ENCODE measurements at regions not wholly inside any gene's neighbourhood (a gene's known extent, or its start where the extent isn't known, plus 50 kb on each side); places are given as distances from the start of the nearest gene placed in this dataset.

DNA sequence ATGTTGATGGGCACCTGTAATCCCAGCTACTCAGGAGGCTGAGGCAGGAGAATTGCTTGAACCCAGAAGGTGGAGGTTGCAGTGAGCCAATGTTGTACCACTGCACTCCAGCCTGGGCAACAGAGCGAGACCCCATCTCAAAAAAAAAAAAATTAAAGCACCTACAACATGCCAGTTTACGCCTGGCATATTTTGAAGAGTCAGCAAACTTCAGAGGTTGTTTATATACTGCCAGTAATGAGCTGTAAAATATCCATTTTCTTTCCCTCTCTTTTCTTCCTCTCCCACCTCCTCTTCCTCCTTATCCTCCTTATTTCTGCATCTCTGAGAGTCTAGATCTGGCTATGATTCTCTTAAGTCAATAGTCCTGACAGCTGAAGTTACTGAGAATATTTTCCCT is 556.5 kb upstream of the LARGE1 start:
- H3K9me3 ChIP-seq (ENCODE audit: control insufficient read depth in 2 of 3, insufficient read depth in 1 of 3, low read length in 3 of 3): peaks cover 0 to 5% (median 0%) of the 10 kb centered on the region in 3 donors
- H3K4me1 ChIP-seq (ENCODE audit: control insufficient read depth in 2 of 3, insufficient read depth in 2 of 3, low read depth in 1 of 3, low read length in 3 of 3): no peaks in the 10 kb centered on the region
- no peak overlapping the region for H3K27ac ChIP-seq (ENCODE audit: low read depth in 2 of 2, low read length in 2 of 2)
- no peaks in the 10 kb centered on the region for H3K27me3 ChIP-seq (ENCODE audit: control insufficient read depth, insufficient read depth, low read length)
- TF ChIP-seq, protein P1, sequence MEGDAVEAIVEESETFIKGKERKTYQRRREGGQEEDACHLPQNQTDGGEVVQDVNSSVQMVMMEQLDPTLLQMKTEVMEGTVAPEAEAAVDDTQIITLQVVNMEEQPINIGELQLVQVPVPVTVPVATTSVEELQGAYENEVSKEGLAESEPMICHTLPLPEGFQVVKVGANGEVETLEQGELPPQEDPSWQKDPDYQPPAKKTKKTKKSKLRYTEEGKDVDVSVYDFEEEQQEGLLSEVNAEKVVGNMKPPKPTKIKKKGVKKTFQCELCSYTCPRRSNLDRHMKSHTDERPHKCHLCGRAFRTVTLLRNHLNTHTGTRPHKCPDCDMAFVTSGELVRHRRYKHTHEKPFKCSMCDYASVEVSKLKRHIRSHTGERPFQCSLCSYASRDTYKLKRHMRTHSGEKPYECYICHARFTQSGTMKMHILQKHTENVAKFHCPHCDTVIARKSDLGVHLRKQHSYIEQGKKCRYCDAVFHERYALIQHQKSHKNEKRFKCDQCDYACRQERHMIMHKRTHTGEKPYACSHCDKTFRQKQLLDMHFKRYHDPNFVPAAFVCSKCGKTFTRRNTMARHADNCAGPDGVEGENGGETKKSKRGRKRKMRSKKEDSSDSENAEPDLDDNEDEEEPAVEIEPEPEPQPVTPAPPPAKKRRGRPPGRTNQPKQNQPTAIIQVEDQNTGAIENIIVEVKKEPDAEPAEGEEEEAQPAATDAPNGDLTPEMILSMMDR (IDR thresholded peaks at IDR 0.05; ENCODE audit: borderline replicate concordance, extremely low read depth, insufficient read depth): no peak
- no peak overlapping the region for H3K4me3 ChIP-seq (ENCODE audit: low read length in 3 of 3)
- no peak for DNase-seq
- no peak overlapping the region for H3K9ac ChIP-seq (ENCODE audit: low read length in 3 of 3)
- no peaks in the 10 kb centered on the region for H3K36me3 ChIP-seq (ENCODE audit: control insufficient read depth in 2 of 3, insufficient read depth in 3 of 3, low read length in 3 of 3)
- FAIRE-seq: no peak
- intact Hi-C loops (cut with DNase I): no loop called here

DNA sequence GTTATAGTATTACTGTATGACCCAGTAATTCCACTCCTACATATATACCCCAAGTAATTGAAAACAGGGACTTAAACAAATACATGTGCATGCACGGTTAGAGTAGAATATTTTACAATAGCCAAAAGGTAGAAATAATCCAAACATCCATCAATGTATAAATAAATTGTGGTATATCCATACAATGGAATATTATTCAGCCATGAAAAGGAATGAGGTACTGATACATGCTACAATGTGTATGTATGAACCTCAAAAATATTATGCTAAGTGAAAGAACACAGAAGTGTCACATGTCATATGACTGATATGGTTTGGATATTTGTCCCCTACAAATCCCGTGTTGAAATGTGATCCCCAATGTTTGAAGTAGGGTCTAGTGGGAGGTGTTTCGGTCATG is 560.8 kb upstream of the LARGE1 start:
- DNase-seq (no peak), FAIRE-seq (no peak)
- Histone ChIP-seq H3K36me3 (ENCODE audit: control insufficient read depth in 2 of 3, insufficient read depth in 3 of 3, low read length in 3 of 3) (no peaks in the 10 kb centered on the region), H3K27me3 (ENCODE audit: control insufficient read depth, insufficient read depth, low read length) (no peaks in the 10 kb centered on the region), H3K9me3 (ENCODE audit: control insufficient read depth in 2 of 3, insufficient read depth in 1 of 3, low read length in 3 of 3) (peaks cover 0 to 5% (median 0%) of the 10 kb centered on the region in 3 donors), H3K9ac (ENCODE audit: low read length in 3 of 3) (no peak overlapping the region), H3K4me1 (ENCODE audit: control insufficient read depth in 2 of 3, insufficient read depth in 2 of 3, low read depth in 1 of 3, low read length in 3 of 3) (no peaks in the 10 kb centered on the region), H3K27ac (ENCODE audit: low read depth in 2 of 2, low read length in 2 of 2) (no peak overlapping the region), H3K4me3 (ENCODE audit: low read length in 3 of 3) (no peak overlapping the region)
- TF ChIP-seq, protein P1 (IDR thresholded peaks at IDR 0.05; ENCODE audit: borderline replicate concordance, extremely low read depth, insufficient read depth): no peak
- intact Hi-C loops (cut with DNase I): no loop called here

DNA sequence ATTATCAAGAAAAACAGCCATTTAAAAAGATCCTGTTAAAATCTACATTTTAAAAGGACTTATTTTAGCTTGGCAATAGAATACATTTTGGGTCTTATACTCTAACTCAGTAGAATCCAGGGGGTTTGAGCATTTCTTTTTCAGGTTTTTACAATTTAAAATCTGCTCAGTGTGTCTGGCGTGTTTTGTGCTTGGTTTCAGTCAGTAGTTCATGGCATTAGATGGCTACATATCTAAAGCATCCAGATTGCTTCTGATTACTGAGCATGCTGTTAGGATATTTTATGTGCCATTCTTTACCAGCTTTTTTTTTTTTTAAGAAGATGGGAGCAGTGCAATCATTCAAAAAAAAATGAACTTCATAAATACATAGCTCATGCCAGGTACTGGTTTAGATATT is 566.1 kb upstream of the LARGE1 start:
- Histone ChIP-seq H3K36me3 (ENCODE audit: control insufficient read depth in 2 of 3, insufficient read depth in 3 of 3, low read length in 3 of 3) (no peaks in the 10 kb centered on the region), H3K27ac (ENCODE audit: low read depth in 2 of 2, low read length in 2 of 2) (no peak overlapping the region), H3K4me1 (ENCODE audit: control insufficient read depth in 2 of 3, insufficient read depth in 2 of 3, low read depth in 1 of 3, low read length in 3 of 3) (no peaks in the 10 kb centered on the region), H3K27me3 (ENCODE audit: control insufficient read depth, insufficient read depth, low read length) (no peaks in the 10 kb centered on the region), H3K4me3 (ENCODE audit: low read length in 3 of 3) (no peak overlapping the region), H3K9ac (ENCODE audit: low read length in 3 of 3) (no peak overlapping the region), H3K9me3 (ENCODE audit: control insufficient read depth in 2 of 3, insufficient read depth in 1 of 3, low read length in 3 of 3) (peaks cover 0 to under 1% (median 0%) of the 10 kb centered on the region in 3 donors)
- intact Hi-C loops (cut with DNase I): no loop called here
- TF ChIP-seq, protein P1 (IDR thresholded peaks at IDR 0.05; ENCODE audit: borderline replicate concordance, extremely low read depth, insufficient read depth): no peak
- no peak for DNase-seq
- no peak for FAIRE-seq

DNA sequence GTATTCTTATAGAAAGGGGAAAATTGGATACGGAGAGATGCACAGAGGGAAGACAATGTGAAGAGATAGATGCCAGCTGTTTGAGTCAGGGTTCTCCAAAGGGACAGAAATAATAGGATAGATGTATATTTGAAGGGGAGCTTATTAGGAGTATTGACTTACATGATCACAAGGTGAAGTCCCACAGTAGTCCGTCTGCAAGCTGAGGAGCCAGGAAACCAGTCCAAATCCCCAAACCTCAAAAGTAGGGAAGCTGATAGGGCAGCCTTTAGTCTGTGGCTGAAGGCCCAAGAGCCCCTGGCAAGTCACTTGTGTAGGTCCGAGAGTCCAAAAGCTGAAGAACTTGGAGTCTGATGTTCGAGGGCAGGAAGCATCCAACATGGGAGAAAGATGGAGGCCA is 569.6 kb upstream of the LARGE1 start:
- Histone ChIP-seq H3K9ac (ENCODE audit: low read length in 3 of 3) (no peak overlapping the region), H3K9me3 (ENCODE audit: control insufficient read depth in 2 of 3, insufficient read depth in 1 of 3, low read length in 3 of 3) (peaks cover 0 to 4% (median 0%) of the 10 kb centered on the region in 3 donors), H3K27me3 (ENCODE audit: control insufficient read depth, insufficient read depth, low read length) (no peaks in the 10 kb centered on the region), H3K36me3 (ENCODE audit: control insufficient read depth in 2 of 3, insufficient read depth in 3 of 3, low read length in 3 of 3) (no peaks in the 10 kb centered on the region), H3K4me1 (ENCODE audit: control insufficient read depth in 2 of 3, insufficient read depth in 2 of 3, low read depth in 1 of 3, low read length in 3 of 3) (no peaks in the 10 kb centered on the region), H3K27ac (ENCODE audit: low read depth in 2 of 2, low read length in 2 of 2) (no peak overlapping the region), H3K4me3 (ENCODE audit: low read length in 3 of 3) (no peak overlapping the region)
- DNase-seq (no peak), FAIRE-seq (no peak)
- intact Hi-C loops (cut with DNase I): no loop called here
- TF ChIP-seq, protein P1 (IDR thresholded peaks at IDR 0.05; ENCODE audit: borderline replicate concordance, extremely low read depth, insufficient read depth): no peak
